ENCODE measurements at regions not wholly inside any gene's neighbourhood (a gene's known extent, or its start where the extent isn't known, plus 50 kb on each side); places are given as distances from the start of the nearest gene placed in this dataset.

DNA sequence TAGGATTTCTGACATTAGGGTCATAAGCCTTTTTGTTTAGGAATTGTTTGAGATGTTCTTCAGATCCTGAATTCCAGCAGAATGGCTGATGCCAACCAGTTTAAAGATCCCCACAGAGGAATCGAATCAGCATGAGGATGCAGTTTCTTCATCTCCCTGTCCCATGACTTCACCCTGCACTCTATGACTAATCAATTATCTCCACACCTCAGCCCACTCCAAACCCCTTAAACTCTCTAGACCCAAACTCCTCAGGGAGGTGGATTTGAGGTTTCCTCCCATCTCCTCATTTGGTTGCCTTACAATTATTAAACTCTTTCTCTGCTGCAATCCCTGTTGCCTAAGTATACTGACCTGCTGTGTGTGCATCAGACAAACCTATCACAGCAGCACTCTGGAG is 86.5 kb upstream of the CRY1 start:
- TF ChIP-seq PATZ1 (CRISPR knock-in tag; IDR thresholded peaks at IDR 0.05; ENCODE audit: borderline replicate concordance) (no peak), ZNF8 (CRISPR knock-in tag; IDR thresholded peaks at IDR 0.05) (no peak), RARB (CRISPR knock-in tag; IDR thresholded peaks at IDR 0.05) (no peak), SNAI2 (CRISPR knock-in tag; IDR thresholded peaks at IDR 0.05) (no peak), ZNF565 (CRISPR knock-in tag; conservative IDR thresholded peaks at IDR 0.05; ENCODE audit: low read depth) (no peak), BACH2 (CRISPR knock-in tag; IDR thresholded peaks at IDR 0.05; ENCODE audit: borderline replicate concordance) (no peak), TCF4 (CRISPR knock-in tag; IDR thresholded peaks at IDR 0.05; ENCODE audit: borderline replicate concordance) (no peak), OSR1 (CRISPR knock-in tag; IDR thresholded peaks at IDR 0.05) (no peak), PPARA (CRISPR knock-in tag; IDR thresholded peaks at IDR 0.05; ENCODE audit: borderline replicate concordance) (no peak), ZFP3 (CRISPR knock-in tag; IDR thresholded peaks at IDR 0.05) (no peak), GLIS3 (CRISPR knock-in tag; IDR thresholded peaks at IDR 0.05) (no peak), CSDC2 (CRISPR knock-in tag; IDR thresholded peaks at IDR 0.05) (no peak), ISL1 (CRISPR knock-in tag; IDR thresholded peaks at IDR 0.05) (no peak)
- TF ChIP-seq, protein P1, sequence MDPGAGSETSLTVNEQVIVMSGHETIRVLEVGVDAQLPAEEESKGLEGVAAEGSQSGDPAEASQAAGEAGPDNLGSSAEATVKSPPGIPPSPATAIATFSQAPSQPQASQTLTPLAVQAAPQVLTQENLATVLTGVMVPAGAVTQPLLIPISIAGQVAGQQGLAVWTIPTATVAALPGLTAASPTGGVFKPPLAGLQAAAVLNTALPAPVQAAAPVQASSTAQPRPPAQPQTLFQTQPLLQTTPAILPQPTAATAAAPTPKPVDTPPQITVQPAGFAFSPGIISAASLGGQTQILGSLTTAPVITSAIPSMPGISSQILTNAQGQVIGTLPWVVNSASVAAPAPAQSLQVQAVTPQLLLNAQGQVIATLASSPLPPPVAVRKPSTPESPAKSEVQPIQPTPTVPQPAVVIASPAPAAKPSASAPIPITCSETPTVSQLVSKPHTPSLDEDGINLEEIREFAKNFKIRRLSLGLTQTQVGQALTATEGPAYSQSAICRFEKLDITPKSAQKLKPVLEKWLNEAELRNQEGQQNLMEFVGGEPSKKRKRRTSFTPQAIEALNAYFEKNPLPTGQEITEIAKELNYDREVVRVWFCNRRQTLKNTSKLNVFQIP (CRISPR knock-in tag; IDR thresholded peaks at IDR 0.05; ENCODE audit: borderline replicate concordance, low read depth): no peak
- TF ChIP-seq, protein P2, sequence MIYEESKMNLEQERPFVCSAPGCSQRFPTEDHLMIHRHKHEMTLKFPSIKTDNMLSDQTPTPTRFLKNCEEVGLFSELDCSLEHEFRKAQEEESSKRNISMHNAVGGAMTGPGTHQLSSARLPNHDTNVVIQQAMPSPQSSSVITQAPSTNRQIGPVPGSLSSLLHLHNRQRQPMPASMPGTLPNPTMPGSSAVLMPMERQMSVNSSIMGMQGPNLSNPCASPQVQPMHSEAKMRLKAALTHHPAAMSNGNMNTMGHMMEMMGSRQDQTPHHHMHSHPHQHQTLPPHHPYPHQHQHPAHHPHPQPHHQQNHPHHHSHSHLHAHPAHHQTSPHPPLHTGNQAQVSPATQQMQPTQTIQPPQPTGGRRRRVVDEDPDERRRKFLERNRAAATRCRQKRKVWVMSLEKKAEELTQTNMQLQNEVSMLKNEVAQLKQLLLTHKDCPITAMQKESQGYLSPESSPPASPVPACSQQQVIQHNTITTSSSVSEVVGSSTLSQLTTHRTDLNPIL (CRISPR knock-in tag; IDR thresholded peaks at IDR 0.05; ENCODE audit: low read depth): no peak
- ATAC-seq: no peak

- TF ChIP-seq ZC3H10 (CRISPR knock-in tag; IDR thresholded peaks at IDR 0.05): no peak
- no peak for TF ChIP-seq CSDC2 (CRISPR knock-in tag; IDR thresholded peaks at IDR 0.05)
- TF ChIP-seq ARNTL (CRISPR knock-in tag; IDR thresholded peaks at IDR 0.05; ENCODE audit: borderline replicate concordance, low read depth): no peak
- TF ChIP-seq ZNF565 (CRISPR knock-in tag; conservative IDR thresholded peaks at IDR 0.05; ENCODE audit: low read depth): no peak
- TF ChIP-seq, protein P2 (CRISPR knock-in tag; IDR thresholded peaks at IDR 0.05; ENCODE audit: low read depth): no peak
- TF ChIP-seq TSHZ2 (CRISPR knock-in tag; IDR thresholded peaks at IDR 0.05): no peak
- TF ChIP-seq PPARA (CRISPR knock-in tag; IDR thresholded peaks at IDR 0.05; ENCODE audit: borderline replicate concordance): no peak
- TF ChIP-seq, protein P3, sequence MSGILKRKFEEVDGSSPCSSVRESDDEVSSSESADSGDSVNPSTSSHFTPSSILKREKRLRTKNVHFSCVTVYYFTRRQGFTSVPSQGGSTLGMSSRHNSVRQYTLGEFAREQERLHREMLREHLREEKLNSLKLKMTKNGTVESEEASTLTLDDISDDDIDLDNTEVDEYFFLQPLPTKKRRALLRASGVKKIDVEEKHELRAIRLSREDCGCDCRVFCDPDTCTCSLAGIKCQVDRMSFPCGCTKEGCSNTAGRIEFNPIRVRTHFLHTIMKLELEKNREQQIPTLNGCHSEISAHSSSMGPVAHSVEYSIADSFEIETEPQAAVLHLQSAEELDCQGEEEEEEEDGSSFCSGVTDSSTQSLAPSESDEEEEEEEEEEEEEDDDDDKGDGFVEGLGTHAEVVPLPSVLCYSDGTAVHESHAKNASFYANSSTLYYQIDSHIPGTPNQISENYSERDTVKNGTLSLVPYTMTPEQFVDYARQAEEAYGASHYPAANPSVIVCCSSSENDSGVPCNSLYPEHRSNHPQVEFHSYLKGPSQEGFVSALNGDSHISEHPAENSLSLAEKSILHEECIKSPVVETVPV (CRISPR knock-in tag; IDR thresholded peaks at IDR 0.05): no peak
- ATAC-seq: no peak
Observed at GRCh38 chr12:107180272-107180671, 86.9 kb upstream of the CRY1 start.

- TF ChIP-seq GLIS3 (CRISPR knock-in tag; IDR thresholded peaks at IDR 0.05) (no peak), ZFP3 (CRISPR knock-in tag; IDR thresholded peaks at IDR 0.05) (no peak), ZFP30 (CRISPR knock-in tag; IDR thresholded peaks at IDR 0.05) (no peak), OSR1 (CRISPR knock-in tag; IDR thresholded peaks at IDR 0.05) (no peak), ZNF8 (CRISPR knock-in tag; IDR thresholded peaks at IDR 0.05) (no peak)
- ATAC-seq: no peak
Observed at GRCh38 chr12:107184359-107184930, 91.1 kb upstream of the CRY1 start.
